ENCODE measurements at regions not wholly inside any gene's neighbourhood (a gene's known extent, or its start where the extent isn't known, plus 50 kb on each side); places are given as distances from the start of the nearest gene placed in this dataset.
"Not testable (repeated sequence)": the region's sequence is repeated elsewhere in the genome, so short reads cannot be mapped to it uniquely, and the experiment has no call there.

- Histone ChIP-seq H3K27me3 (ENCODE audit: insufficient read depth, low read length) (no peaks in the 10 kb centered on the region), H3K4me1 (ENCODE audit: insufficient read depth, low read length) (no peaks in the 10 kb centered on the region), H3K4me3 (ENCODE audit: low read length) (no peak overlapping the region), H3K36me3 (ENCODE audit: insufficient read depth, low read length) (no peaks in the 10 kb centered on the region), H3K9me3 (ENCODE audit: low read length) (no peaks in the 10 kb centered on the region), H2AFZ (ENCODE audit: low read depth, low read length) (no peak overlapping the region)
Measured at GRCh38 chr18:961644-962355, 57.1 kb downstream of the ADCYAP1 start.

DNA sequence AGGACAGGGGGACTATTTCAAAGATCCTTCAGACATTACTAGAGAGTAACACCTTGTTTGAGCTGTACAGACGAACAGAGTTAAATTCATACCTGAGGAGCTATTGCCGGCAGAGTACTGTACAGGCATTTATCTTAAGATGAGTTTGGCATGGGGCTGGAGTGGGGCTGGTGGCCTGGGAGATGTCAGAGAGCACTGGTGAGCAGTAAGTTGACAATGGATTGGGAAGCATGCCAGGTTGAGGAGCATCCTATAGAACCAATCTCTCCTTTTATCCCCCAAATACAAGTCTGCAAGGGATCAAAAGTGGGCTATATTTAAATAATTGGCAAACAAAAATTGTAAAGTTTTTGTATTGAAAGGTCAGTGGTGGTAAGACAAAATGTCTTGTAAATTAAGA is 58.6 kb downstream of the ADCYAP1 start:
- Histone ChIP-seq H3K4me3 (ENCODE audit: low read length) (no peak overlapping the region), H3K9me3 (ENCODE audit: low read length) (no peaks in the 10 kb centered on the region), H3K4me1 (ENCODE audit: insufficient read depth, low read length) (no peaks in the 10 kb centered on the region), H3K27me3 (ENCODE audit: insufficient read depth, low read length) (no peaks in the 10 kb centered on the region), H3K36me3 (ENCODE audit: insufficient read depth, low read length) (no peaks in the 10 kb centered on the region), H2AFZ (ENCODE audit: low read depth, low read length) (no peak overlapping the region)

- Histone ChIP-seq H3K9me3 (ENCODE audit: low read length) (no peaks in the 10 kb centered on the region), H3K4me3 (ENCODE audit: low read length) (no peak overlapping the region), H3K36me3 (ENCODE audit: insufficient read depth, low read length) (no peaks in the 10 kb centered on the region), H3K27me3 (ENCODE audit: insufficient read depth, low read length) (no peaks in the 10 kb centered on the region), H3K4me1 (ENCODE audit: insufficient read depth, low read length) (no peaks in the 10 kb centered on the region), H2AFZ (ENCODE audit: low read depth, low read length) (no peak overlapping the region)
Measured at GRCh38 chr18:965921-966758, 61.5 kb downstream of the ADCYAP1 start.

- Histone ChIP-seq H3K27me3 (ENCODE audit: insufficient read depth, low read length) (no peaks in the 10 kb centered on the region), H3K9me3 (ENCODE audit: low read length) (no peaks in the 10 kb centered on the region), H3K36me3 (ENCODE audit: insufficient read depth, low read length) (no peaks in the 10 kb centered on the region), H3K4me3 (ENCODE audit: low read length) (no peak overlapping the region), H2AFZ (ENCODE audit: low read depth, low read length) (no peak overlapping the region), H3K4me1 (ENCODE audit: insufficient read depth, low read length) (no peaks in the 10 kb centered on the region)
Measured at GRCh38 chr18:966759-967576, 62.3 kb downstream of the ADCYAP1 start.

- H3K4me3 ChIP-seq (ENCODE audit: low read length); H3K9me3 ChIP-seq (ENCODE audit: low read length); H2AFZ ChIP-seq (ENCODE audit: low read depth, low read length); H3K27me3 ChIP-seq (ENCODE audit: insufficient read depth, low read length); H3K36me3 ChIP-seq (ENCODE audit: insufficient read depth, low read length); H3K4me1 ChIP-seq (ENCODE audit: insufficient read depth, low read length): not testable (repeated sequence)
Measured at GRCh38 chr18:968910-969309, 64.2 kb downstream of the ADCYAP1 start.

GRCh38 chr18:969311-969710 is 64.6 kb downstream of the ADCYAP1 start:
- not testable (repeated sequence) for H3K4me3 ChIP-seq (ENCODE audit: low read length); H3K4me1 ChIP-seq (ENCODE audit: insufficient read depth, low read length); H3K27me3 ChIP-seq (ENCODE audit: insufficient read depth, low read length); H3K36me3 ChIP-seq (ENCODE audit: insufficient read depth, low read length); H3K9me3 ChIP-seq (ENCODE audit: low read length); H2AFZ ChIP-seq (ENCODE audit: low read depth, low read length)

- H3K27me3 ChIP-seq (ENCODE audit: insufficient read depth, low read length); H2AFZ ChIP-seq (ENCODE audit: low read depth, low read length); H3K4me1 ChIP-seq (ENCODE audit: insufficient read depth, low read length); H3K9me3 ChIP-seq (ENCODE audit: low read length); H3K36me3 ChIP-seq (ENCODE audit: insufficient read depth, low read length); H3K4me3 ChIP-seq (ENCODE audit: low read length): not testable (repeated sequence)
Measured at GRCh38 chr18:974606-975005, 69.9 kb downstream of the ADCYAP1 start.

- H3K4me1 ChIP-seq (ENCODE audit: insufficient read depth, low read length); H2AFZ ChIP-seq (ENCODE audit: low read depth, low read length); H3K36me3 ChIP-seq (ENCODE audit: insufficient read depth, low read length); H3K27me3 ChIP-seq (ENCODE audit: insufficient read depth, low read length); H3K9me3 ChIP-seq (ENCODE audit: low read length): not testable (repeated sequence)
- peak overlapping the region; percentile 45 for H3K4me3 ChIP-seq (ENCODE audit: low read length)
Measured at GRCh38 chr18:976393-977128, 71.9 kb downstream of the ADCYAP1 start.

GRCh38 chr18:977327-977726 is 72.7 kb downstream of the ADCYAP1 start:
- H3K4me3 ChIP-seq (ENCODE audit: low read length): peak overlapping the region; percentile 45
- not testable (repeated sequence) for H3K4me1 ChIP-seq (ENCODE audit: insufficient read depth, low read length); H3K36me3 ChIP-seq (ENCODE audit: insufficient read depth, low read length); H2AFZ ChIP-seq (ENCODE audit: low read depth, low read length); H3K9me3 ChIP-seq (ENCODE audit: low read length); H3K27me3 ChIP-seq (ENCODE audit: insufficient read depth, low read length)

GRCh38 chr18:977732-978131 is 73.1 kb downstream of the ADCYAP1 start:
- not testable (repeated sequence) for H3K27me3 ChIP-seq (ENCODE audit: insufficient read depth, low read length); H3K36me3 ChIP-seq (ENCODE audit: insufficient read depth, low read length); H3K9me3 ChIP-seq (ENCODE audit: low read length); H3K4me1 ChIP-seq (ENCODE audit: insufficient read depth, low read length); H2AFZ ChIP-seq (ENCODE audit: low read depth, low read length)
- peak overlapping the region; percentile 18 for H3K4me3 ChIP-seq (ENCODE audit: low read length)

DNA sequence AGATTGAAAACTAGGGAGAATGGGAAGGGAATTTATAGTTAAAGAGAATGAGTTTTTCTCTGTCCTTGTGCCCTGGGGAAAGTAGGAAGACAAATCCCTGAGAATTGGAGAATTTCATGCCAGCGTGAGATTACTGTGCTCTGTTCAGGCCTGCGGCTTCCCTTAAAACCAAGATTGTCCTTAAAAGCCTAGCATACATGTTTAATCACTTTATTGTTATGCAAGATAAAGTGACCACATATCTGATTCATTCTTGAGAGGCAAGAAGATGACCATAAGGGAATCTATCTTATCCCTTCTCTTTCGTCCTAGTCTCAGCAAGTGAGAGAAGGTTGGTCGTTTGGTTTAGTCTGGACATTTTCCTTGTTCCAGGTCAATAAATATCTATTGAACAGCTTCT is 75.9 kb downstream of the ADCYAP1 start:
- no peaks in the 10 kb centered on the region for H3K9me3 ChIP-seq (ENCODE audit: low read length)
- no peak overlapping the region for H2AFZ ChIP-seq (ENCODE audit: low read depth, low read length)
- H3K4me3 ChIP-seq (ENCODE audit: low read length): no peak overlapping the region
- no peaks in the 10 kb centered on the region for H3K36me3 ChIP-seq (ENCODE audit: insufficient read depth, low read length)
- H3K4me1 ChIP-seq (ENCODE audit: insufficient read depth, low read length): peaks cover 3% of the 10 kb centered on the region
- H3K27me3 ChIP-seq (ENCODE audit: insufficient read depth, low read length): no peaks in the 10 kb centered on the region

DNA sequence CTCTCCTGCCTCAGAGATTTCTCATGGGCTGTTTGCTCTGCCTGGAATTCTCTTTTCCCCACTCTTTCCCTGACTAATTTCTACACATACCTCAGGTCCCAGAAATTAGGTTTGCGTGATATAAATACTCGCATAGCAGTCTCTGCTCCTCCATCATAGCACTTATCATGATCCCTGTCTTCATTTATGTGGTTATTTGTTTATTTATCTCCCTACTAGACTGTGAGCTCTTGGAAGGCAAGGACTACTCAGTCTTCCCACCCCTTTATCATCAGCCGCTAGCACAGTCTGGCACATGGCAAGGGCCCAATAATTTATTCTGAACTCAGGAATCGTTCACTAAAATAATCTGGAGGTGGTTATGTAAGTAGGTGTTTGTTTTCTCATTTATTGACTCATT is 79.3 kb downstream of the ADCYAP1 start:
- Histone ChIP-seq H3K4me3 (ENCODE audit: low read length) (no peak overlapping the region), H3K4me1 (ENCODE audit: insufficient read depth, low read length) (peaks cover 6% of the 10 kb centered on the region), H2AFZ (ENCODE audit: low read depth, low read length) (no peak overlapping the region), H3K36me3 (ENCODE audit: insufficient read depth, low read length) (no peaks in the 10 kb centered on the region), H3K9me3 (ENCODE audit: low read length) (no peaks in the 10 kb centered on the region), H3K27me3 (ENCODE audit: insufficient read depth, low read length) (no peaks in the 10 kb centered on the region)
